K562 (cell line): ENCODE measurements at regions not wholly inside any gene's neighbourhood (a gene's known extent, or its start where the extent isn't known, plus 50 kb on each side); places are given as distances from the start of the nearest gene placed in this dataset.

Experiments
- ATAC-seq: fragments of 200-7000 bp; cut with Tn5 transposase; 3 replicates; pipeline ENCODE4 v1.9.1; 2020; ENCODE audit warnings: moderate library complexity
- BruUV-seq: library from RNA; stranded (reverse); fragments of 400-500 nt; replicated peaks from 2 replicates; lab custom pipeline; 2021; lab: Mats Ljungman, UMichigan
- CTCF ChIA-PET: fragments of 300-600 bp; formaldehyde crosslinking; extraction: SDS; loops from one replicate; lab custom pipeline; 2021; ENCODE audit warnings: low intra/inter-chr PET ratio; lab: Yijun Ruan, JAX
- POLR2A ChIA-PET: fragments of 300-600, 350-650 bp; sonication (Branson Sonifier 250); formaldehyde crosslinking; extraction: SDS; loops from one replicate; lab custom pipeline; 2021; ENCODE audit warnings: antibody characterized with exemption, inconsistent platforms; lab: Yijun Ruan, JAX
- DNase-seq, 4 experiments: peaks; one replicate each; pipeline versions ENCODE4 v3.0.0 to v3.0.0-alpha.2; 2011 to 2018; ENCODE audit warnings: low spot score in 3 of 4, mixed read lengths in 3 of 4; ENCODE audit errors: extremely low read depth in 1 of 4
- FAIRE-seq: peaks from 2 replicates; lab custom pipeline; 2011; peaks lifted over from hg19 to GRCh38; lab: Jason Lieb, UNC
- H2AFZ ChIP-seq: 2 replicates; pipeline ENCODE4 v1.6.0; 2011; ENCODE audit warnings: low read depth, low read length, control low read depth, inconsistent platforms
- H3K27ac ChIP-seq: fragments of 200-600 bp; 3 replicates; pipeline ENCODE4 v1.8.0; 2011; ENCODE audit warnings: low read depth, mild to moderate bottlenecking, control low read depth, inconsistent platforms, low read length, moderate library complexity, mixed read lengths; ENCODE audit errors: extremely low read depth
- H3K27me3 ChIP-seq, 2 experiments: fragments of 300-600 bp in 1 of 2; 2 replicates in 1 of 2; 3 replicates in 1 of 2; pipeline versions ENCODE4 v1.6.0 to v1.8.0; 2011; ENCODE audit warnings: inconsistent platforms in 2 of 2, low read length in 2 of 2, mild to moderate bottlenecking in 1 of 2, mixed read lengths in 1 of 2, moderate library complexity in 1 of 2; ENCODE audit not compliant: control insufficient read depth in 2 of 2, insufficient read depth in 2 of 2
- H3K36me3 ChIP-seq: fragments of 300-600 bp; 3 replicates; pipeline ENCODE4 v1.8.0; 2011; ENCODE audit warnings: mild to moderate bottlenecking, low read length, inconsistent platforms; ENCODE audit not compliant: control insufficient read depth, insufficient read depth
- H3K4me1 ChIP-seq, 2 experiments: fragments of 200-600 bp in 1 of 2; replicated peaks in 1 of 2; 2 replicates in 1 of 2; 3 replicates in 1 of 2; pipeline versions ENCODE4 v1.5.1 to v1.8.0; 2011; ENCODE audit warnings: inconsistent platforms in 2 of 2, low read length in 2 of 2, mild to moderate bottlenecking in 1 of 2, mixed read lengths in 1 of 2, moderate library complexity in 1 of 2; ENCODE audit not compliant: control insufficient read depth in 2 of 2, insufficient read depth in 2 of 2
- H3K4me2 ChIP-seq: 2 replicates; pipeline ENCODE4 v1.6.1; 2011; ENCODE audit warnings: low read length, control low read depth, inconsistent platforms, mixed read lengths; ENCODE audit not compliant: insufficient read depth
- H3K4me3 ChIP-seq: fragments of 200-600 bp; sonication (generic), shearing (Covaris generic); 2 replicates; pipeline ENCODE4 v1.5.1; 2016; ENCODE audit warnings: control low read depth, inconsistent platforms
- H3K79me2 ChIP-seq: fragments of 200-600 bp; 3 replicates; pipeline ENCODE4 v1.8.0; 2011; ENCODE audit warnings: low read length, inconsistent platforms; ENCODE audit not compliant: control insufficient read depth, insufficient read depth
- H3K9ac ChIP-seq, 2 experiments: 2 replicates each; pipeline versions ENCODE4 v1.6.0 to v1.6.1; 2011; ENCODE audit warnings: low read depth in 2 of 2, low read length in 2 of 2, control low read depth in 1 of 2, inconsistent platforms in 1 of 2, mild to moderate bottlenecking in 1 of 2, mixed read lengths in 1 of 2; ENCODE audit not compliant: insufficient read depth in 1 of 2
- H3K9me1 ChIP-seq: one replicate; pipeline ENCODE4 v1.6.0; 2011; ENCODE audit warnings: inconsistent platforms, mild to moderate bottlenecking, low read length, moderate library complexity; ENCODE audit not compliant: control insufficient read depth, insufficient read depth
- H3K9me3 ChIP-seq: replicated peaks from 2 replicates; pipeline ENCODE4 v1.5.1; 2011; ENCODE audit warnings: low read depth, low read length, inconsistent platforms; ENCODE audit not compliant: control insufficient read depth, insufficient read depth
- H4K20me1 ChIP-seq: replicated peaks from 2 replicates; pipeline ENCODE4 v1.6.1; 2011; ENCODE audit warnings: low read length, inconsistent platforms, mixed read lengths; ENCODE audit not compliant: control insufficient read depth, insufficient read depth
- CLOCK ChIP-seq: fragments of 250-450 bp; sonication (Bioruptor Pico); IDR thresholded peaks from 2 replicates; pipeline ENCODE4 v1.4.0; 2020; ENCODE audit warnings: mild to moderate bottlenecking, moderate library complexity, borderline replicate concordance
- CTCF ChIP-seq, 3 experiments: IDR thresholded peaks in 2 of 3; conservative IDR thresholded peaks in 1 of 3; 2 replicates each; pipeline ENCODE4 v1.5.1; 2011 to 2012; ENCODE audit warnings: low read length in 3 of 3, mild to moderate bottlenecking in 3 of 3, control low read depth in 2 of 3, improper control_type of control experiment in 1 of 3, inconsistent platforms in 1 of 3, low read depth in 1 of 3, mixed read lengths in 1 of 3, moderate library complexity in 1 of 3; ENCODE audit not compliant: insufficient read depth in 2 of 3
- E2F8 ChIP-seq: fragments of 450-650 bp; IDR thresholded peaks from 2 replicates; pipeline ENCODE4 v1.7.1; 2018; ENCODE audit warnings: mild to moderate bottlenecking, low read depth; ENCODE audit not compliant: partially characterized antibody
- ESRRA ChIP-seq: fragments of 450-650 bp; IDR thresholded peaks from 2 replicates; pipeline ENCODE4 v1.6.1; 2014; ENCODE audit warnings: low read depth, mild to moderate bottlenecking, moderate library complexity, borderline replicate concordance
- FOSL1 ChIP-seq: fragments of 200-800 bp; sonication (Bioruptor generic); conservative IDR thresholded peaks from 2 replicates; pipeline ENCODE4 v1.6.1; 2016; ENCODE audit warnings: missing genetic modification characterization, missing compliant biosample characterization
- GABPB1 ChIP-seq: sonication (generic); formaldehyde crosslinking; IDR thresholded peaks from 2 replicates; pipeline ENCODE4 v1.8.0; 2022; ENCODE audit warnings: mild to moderate bottlenecking, missing genetic modification reagents
- HNRNPUL1 ChIP-seq: fragments of 200-400 bp; formaldehyde crosslinking; IDR thresholded peaks from 2 replicates; pipeline ENCODE4 v1.6.1; 2017; ENCODE audit warnings: low read length
- KLF10 ChIP-seq: fragments of 250-450 bp; sonication (Bioruptor Pico); IDR thresholded peaks from 2 replicates; pipeline ENCODE4 v1.6.1; 2021; ENCODE audit warnings: matching md5 sums
- KLF13 ChIP-seq: fragments of 450-650 bp; IDR thresholded peaks from 2 replicates; pipeline ENCODE4 v1.6.1; 2016; ENCODE audit warnings: missing genetic modification characterization, low read depth, mild to moderate bottlenecking, missing compliant biosample characterization, moderate library complexity, borderline replicate concordance
- PPARD ChIP-seq: fragments of 250-450 bp; sonication (Bioruptor Pico); IDR thresholded peaks from 2 replicates; pipeline ENCODE4 v1.8.0; 2022; ENCODE audit warnings: inconsistent platforms, mild to moderate bottlenecking, moderate library complexity
- SNAPC5 ChIP-seq: fragments of 250-450 bp; sonication (Bioruptor Pico); IDR thresholded peaks from 2 replicates; pipeline ENCODE4 v1.8.0; 2021; ENCODE audit warnings: moderate library complexity, mild to moderate bottlenecking, inconsistent platforms
- THRA ChIP-seq: fragments of 450-650 bp; IDR thresholded peaks from 2 replicates; pipeline ENCODE4 v1.6.1; 2017; ENCODE audit warnings: mild to moderate bottlenecking, moderate library complexity
- ZBTB8A ChIP-seq: fragments of 450-650 bp; IDR thresholded peaks from 2 replicates; pipeline ENCODE4 v1.6.1; 2018; ENCODE audit warnings: mild to moderate bottlenecking, moderate library complexity; ENCODE audit not compliant: partially characterized antibody
- ZNF77 ChIP-seq: fragments of 250-450 bp; sonication (Bioruptor Pico); IDR thresholded peaks from 2 replicates; pipeline ENCODE4 v1.5.0; 2020
- WGBS: fragments of 100-300 bp; shearing (Covaris generic); methylation state at CpG from one replicate; pipeline ENCODE4 v1.1.6; 2016; ENCODE audit warnings: low coverage, mixed read lengths; ENCODE audit not compliant: insufficient coverage; ENCODE audit errors: missing lambda C conversion rate; 5-methylcytosine and 5-hydroxymethylcytosine counted together
- in situ Hi-C: fragments of 300-500 bp; cut with MboI; formaldehyde crosslinking; loops from 4 replicates; pipeline ENCODE4 v1.15.0; 2018; ENCODE audit warnings: inconsistent platforms, mixed read lengths
- intact Hi-C: fragments of 100-400 bp; cut with micrococcal nuclease; formaldehyde crosslinking; loops from 2 replicates; pipeline ENCODE4 v1.14.2; 2022

GRCh38 chr10:36003688-36004087, 361.6 kb upstream of the FZD8 start:
- ChIA-PET POLR2A (no interaction called here), CTCF (no interaction called here)
- BruUV-seq, result no TSS peak
- Histone ChIP-seq H3K27ac (no peak overlapping the region), H3K36me3 (no peaks in the 10 kb centered on the region), H3K4me2 (no peak overlapping the region), H4K20me1 (no peaks in the 10 kb centered on the region), H3K9me3 (no peaks in the 10 kb centered on the region), H3K9me1 (no peaks in the 10 kb centered on the region), H3K79me2 (no peaks in the 10 kb centered on the region), H3K27me3 (no peaks in the 10 kb centered on the region), H3K4me3 (no peak overlapping the region), H2AFZ (no peak overlapping the region), H3K4me1 (no peaks in the 10 kb centered on the region), H3K9ac (no peak overlapping the region)
- in situ Hi-C loops, result no loop called here
- 0% methylated on average over 5 of the region's 7 CpGs for WGBS
- intact Hi-C loops, result no loop called here
- ATAC-seq, result no peak
- FAIRE-seq, result no peak
- DNase-seq, result no peak
- TF ChIP-seq ZBTB8A, result no peak
- no peak for TF ChIP-seq GABPB1 (CRISPR knock-in tag)
- TF ChIP-seq THRA, result no peak
- no peak for TF ChIP-seq HNRNPUL1
- no peak for TF ChIP-seq ZNF77 (CRISPR knock-in tag)
- no peak for TF ChIP-seq CTCF (IDR thresholded peaks at IDR 0.05 in 2 of 3, conservative IDR thresholded peaks at IDR 0.05 in 1 of 3; ENCODE audit: insufficient read depth in 2 of 3, low read depth in 1 of 3, low read length in 3 of 3)
- no peak for TF ChIP-seq E2F8
- no peak for TF ChIP-seq ESRRA
- no peak for TF ChIP-seq KLF13 (tag)
- TF ChIP-seq CLOCK, result no peak
- TF ChIP-seq SNAPC5 (CRISPR knock-in tag), result no peak
- no peak for TF ChIP-seq FOSL1 (tag)
- no peak for TF ChIP-seq KLF10 (CRISPR knock-in tag)
- TF ChIP-seq PPARD (CRISPR knock-in tag), result no peak
